ENCODE measurements at regions not wholly inside any gene's neighbourhood (a gene's known extent, or its start where the extent isn't known, plus 50 kb on each side); places are given as distances from the start of the nearest gene placed in this dataset.

DNA sequence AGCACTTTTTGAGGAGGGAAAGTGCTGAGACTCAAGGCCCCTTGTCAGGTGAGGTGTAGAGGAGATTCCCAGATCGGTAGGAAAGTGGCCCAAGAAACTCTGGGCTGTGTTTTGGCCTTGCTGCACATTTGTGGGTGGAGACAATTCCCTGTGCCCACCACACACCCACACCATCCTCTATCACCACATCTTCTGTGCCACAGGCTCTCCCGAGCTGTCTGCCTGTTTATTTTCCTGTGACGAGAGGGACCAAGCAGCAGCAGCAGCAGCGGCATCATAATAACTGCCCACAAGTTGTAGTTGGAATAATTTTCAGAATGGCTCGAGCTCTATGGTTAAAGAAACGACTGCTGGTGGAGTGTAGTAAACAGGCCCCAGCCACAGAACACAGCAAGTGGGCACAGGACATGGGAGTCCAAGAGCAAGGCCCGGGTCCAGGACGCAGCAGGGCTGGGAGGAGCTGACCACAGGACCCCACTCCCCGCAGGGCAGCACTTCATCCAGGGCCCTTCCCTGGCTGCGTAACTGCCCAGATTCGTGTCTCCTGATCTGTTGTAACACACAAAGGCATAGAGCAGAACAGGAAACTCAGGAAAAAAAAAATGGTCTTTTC, 55.6 kb upstream of the BCL2L14 start:
- H3K27ac Mint-ChIP-seq: no peak overlapping the region
- TF ChIP-seq, protein P1, sequence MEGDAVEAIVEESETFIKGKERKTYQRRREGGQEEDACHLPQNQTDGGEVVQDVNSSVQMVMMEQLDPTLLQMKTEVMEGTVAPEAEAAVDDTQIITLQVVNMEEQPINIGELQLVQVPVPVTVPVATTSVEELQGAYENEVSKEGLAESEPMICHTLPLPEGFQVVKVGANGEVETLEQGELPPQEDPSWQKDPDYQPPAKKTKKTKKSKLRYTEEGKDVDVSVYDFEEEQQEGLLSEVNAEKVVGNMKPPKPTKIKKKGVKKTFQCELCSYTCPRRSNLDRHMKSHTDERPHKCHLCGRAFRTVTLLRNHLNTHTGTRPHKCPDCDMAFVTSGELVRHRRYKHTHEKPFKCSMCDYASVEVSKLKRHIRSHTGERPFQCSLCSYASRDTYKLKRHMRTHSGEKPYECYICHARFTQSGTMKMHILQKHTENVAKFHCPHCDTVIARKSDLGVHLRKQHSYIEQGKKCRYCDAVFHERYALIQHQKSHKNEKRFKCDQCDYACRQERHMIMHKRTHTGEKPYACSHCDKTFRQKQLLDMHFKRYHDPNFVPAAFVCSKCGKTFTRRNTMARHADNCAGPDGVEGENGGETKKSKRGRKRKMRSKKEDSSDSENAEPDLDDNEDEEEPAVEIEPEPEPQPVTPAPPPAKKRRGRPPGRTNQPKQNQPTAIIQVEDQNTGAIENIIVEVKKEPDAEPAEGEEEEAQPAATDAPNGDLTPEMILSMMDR (IDR thresholded peaks at IDR 0.05): no peak
- no peaks in the 10 kb centered on the region for H3K9me3 Mint-ChIP-seq
- H3K4me3 Mint-ChIP-seq: no peak overlapping the region
- peaks cover 9% of the 10 kb centered on the region for H3K27me3 Mint-ChIP-seq (ENCODE audit: low read depth, poor library complexity)
- no peaks in the 10 kb centered on the region for H3K36me3 Mint-ChIP-seq (ENCODE audit: low read depth)
- H3K4me1 Mint-ChIP-seq: peaks cover 51% of the 10 kb centered on the region
- DNase-seq: no peak

DNA sequence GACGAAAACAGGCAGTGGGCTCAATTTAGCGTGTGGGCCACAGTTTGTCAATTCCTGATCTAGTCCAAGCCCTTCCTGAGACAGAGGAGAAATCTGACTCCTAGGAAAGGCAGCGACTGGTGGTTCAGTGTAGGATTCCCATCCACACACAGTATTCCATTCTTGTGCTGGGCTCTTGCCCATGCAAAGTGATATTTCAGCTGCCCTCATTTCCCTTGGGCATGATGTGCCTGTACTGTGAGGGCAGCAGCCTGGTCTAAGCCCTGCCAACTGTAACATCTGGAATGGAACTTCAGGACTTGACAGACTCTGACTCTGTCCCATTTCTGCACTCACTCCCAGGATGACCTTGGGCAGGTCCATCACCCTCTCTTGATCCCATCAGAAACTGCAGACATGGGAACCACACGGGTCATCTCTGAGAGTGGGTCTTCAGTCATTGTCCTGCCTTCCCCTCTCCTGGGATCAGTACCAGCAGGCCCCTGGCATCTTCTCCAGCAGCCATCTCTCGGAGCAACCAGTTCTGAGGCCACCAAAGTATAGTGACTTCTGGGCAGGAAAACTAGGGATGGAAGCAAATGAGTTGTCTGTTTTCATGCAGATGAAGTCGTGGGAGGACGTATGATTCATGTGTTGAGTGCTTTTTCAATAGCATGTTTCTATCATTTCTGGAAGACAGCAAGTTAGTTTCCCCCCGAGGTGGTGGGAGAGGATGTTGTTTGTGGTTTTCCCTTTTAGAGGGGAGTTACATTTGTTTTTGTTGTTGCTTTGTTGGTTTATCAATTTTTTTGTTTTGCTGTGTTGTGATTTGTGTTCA, 54.2 kb upstream of the BCL2L14 start:
- TF ChIP-seq, protein P1 (IDR thresholded peaks at IDR 0.05): no peak
- Mint-ChIP-seq H3K27me3 (ENCODE audit: low read depth, poor library complexity) (peaks cover 9% of the 10 kb centered on the region), H3K4me1 (peaks cover 38% of the 10 kb centered on the region), H3K9me3 (no peaks in the 10 kb centered on the region), H3K36me3 (ENCODE audit: low read depth) (no peaks in the 10 kb centered on the region), H3K27ac (no peak overlapping the region), H3K4me3 (no peak overlapping the region)
- no peak for DNase-seq

DNA sequence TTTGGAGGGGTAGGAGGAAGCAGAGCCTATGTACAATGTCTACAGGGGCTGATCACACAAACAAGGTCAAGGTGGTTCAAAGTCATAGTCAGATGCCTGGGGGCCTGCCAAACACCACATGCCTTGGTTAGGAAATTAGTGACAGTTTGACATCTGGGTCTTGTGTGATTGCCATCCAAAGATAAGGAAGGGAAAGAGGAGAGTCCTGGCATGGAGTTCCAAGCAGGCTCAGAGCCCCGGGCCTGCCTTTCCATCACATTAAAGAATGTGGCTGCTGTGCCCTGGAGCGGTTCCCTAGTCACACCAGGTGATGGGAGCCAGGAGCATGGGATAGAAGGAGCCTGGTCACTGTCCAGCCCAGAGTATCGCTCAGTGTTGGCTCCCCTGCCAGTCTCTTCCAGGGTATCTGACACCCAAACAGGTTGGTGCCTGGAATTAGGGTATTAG, 53.6 kb upstream of the BCL2L14 start:
- Mint-ChIP-seq H3K27ac (no peak overlapping the region), H3K27me3 (ENCODE audit: low read depth, poor library complexity) (peaks cover 7% of the 10 kb centered on the region), H3K36me3 (ENCODE audit: low read depth) (no peaks in the 10 kb centered on the region), H3K4me3 (no peak overlapping the region), H3K9me3 (no peaks in the 10 kb centered on the region), H3K4me1 (peaks cover 33% of the 10 kb centered on the region)
- DNase-seq: no peak
- TF ChIP-seq, protein P1 (IDR thresholded peaks at IDR 0.05): no peak

DNA sequence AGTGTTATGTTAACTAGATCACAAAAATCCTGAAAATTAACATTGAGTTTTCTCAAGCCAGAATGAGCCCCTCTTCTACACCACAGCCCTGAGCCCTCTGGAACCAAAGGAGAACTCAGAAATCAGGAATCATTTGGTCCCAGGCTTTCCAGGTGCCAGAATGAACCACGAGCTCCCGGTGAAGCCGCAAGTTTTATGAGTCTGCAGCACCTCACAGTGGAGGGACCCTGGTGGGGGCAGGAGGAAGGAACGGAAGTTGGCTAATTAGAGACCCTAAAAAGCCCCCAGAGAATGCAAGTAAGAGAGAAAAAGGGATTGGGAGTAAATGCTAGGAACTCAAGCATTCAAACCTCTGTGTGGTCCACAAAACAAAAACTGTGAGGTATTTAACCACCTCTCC, 52.9 kb upstream of the BCL2L14 start:
- H3K27me3 Mint-ChIP-seq (ENCODE audit: low read depth, poor library complexity): peaks cover 6% of the 10 kb centered on the region
- TF ChIP-seq, protein P1 (IDR thresholded peaks at IDR 0.05): no peak
- H3K27ac Mint-ChIP-seq: no peak overlapping the region
- H3K4me3 Mint-ChIP-seq: no peak overlapping the region
- peaks cover 27% of the 10 kb centered on the region for H3K4me1 Mint-ChIP-seq
- H3K36me3 Mint-ChIP-seq (ENCODE audit: low read depth): no peaks in the 10 kb centered on the region
- DNase-seq: no peak
- no peaks in the 10 kb centered on the region for H3K9me3 Mint-ChIP-seq

DNA sequence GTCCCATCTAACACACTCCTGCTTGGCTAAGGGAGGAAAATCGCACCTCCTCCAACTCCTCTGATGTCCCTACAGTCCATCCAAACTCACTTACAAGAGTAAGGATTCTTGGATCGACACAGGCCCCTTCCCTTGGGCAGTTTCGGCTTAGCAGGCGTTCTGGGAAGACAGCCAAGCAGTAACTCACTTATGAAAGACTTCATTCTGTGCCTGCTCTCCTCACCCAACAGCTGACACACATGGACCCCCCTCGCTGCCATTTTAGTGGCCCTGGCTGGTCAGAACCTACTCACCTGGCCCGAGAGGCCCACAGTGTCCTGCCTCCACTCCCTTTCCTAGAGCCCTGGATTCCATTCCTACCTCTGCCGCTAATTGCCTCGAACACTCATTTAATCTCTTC, 52.3 kb upstream of the BCL2L14 start:
- Mint-ChIP-seq H3K27ac (no peak overlapping the region), H3K4me3 (no peak overlapping the region), H3K36me3 (ENCODE audit: low read depth) (no peaks in the 10 kb centered on the region), H3K27me3 (ENCODE audit: low read depth, poor library complexity) (peaks cover 9% of the 10 kb centered on the region), H3K9me3 (no peaks in the 10 kb centered on the region), H3K4me1 (peaks cover 27% of the 10 kb centered on the region)
- TF ChIP-seq, protein P1 (IDR thresholded peaks at IDR 0.05): no peak
- no peak for DNase-seq

Data from nephron progenitor cell (in vitro differentiated cells).